HCT116 (cell line): ENCODE measurements at regions not wholly inside any gene's neighbourhood (a gene's known extent, or its start where the extent isn't known, plus 50 kb on each side); places are given as distances from the start of the nearest gene placed in this dataset.

ENCODE experiments used
- ATAC-seq: fragments of 200-7000 bp; cut with Tn5 transposase; 2 replicates; pipeline ENCODE4 v1.9.1; 2020; ENCODE audit warnings: mild to moderate bottlenecking, moderate library complexity
- BruUV-seq: library from RNA; stranded (reverse); fragments of 400-500 nt; replicated peaks from 2 replicates; lab custom pipeline; 2021; lab: Mats Ljungman, UMichigan
- CTCF ChIA-PET: fragments of 300-600 bp; sonication (Branson Sonifier 250); formaldehyde crosslinking; loops from one replicate; lab custom pipeline; 2021; ENCODE audit warnings: antibody characterized with exemption; lab: Charles Lee
- POLR2A ChIA-PET: fragments of 300-600, 350-600 bp; sonication (Branson Sonifier 250); formaldehyde crosslinking; loops from one replicate; lab custom pipeline; 2021; ENCODE audit warnings: antibody characterized with exemption; lab: Charles Lee
- RAD21 ChIA-PET, 2 experiments: fragments of 300-600 bp; sonication (Branson Sonifier 250); formaldehyde crosslinking; loops; one replicate each; lab custom pipeline; 2023; ENCODE audit warnings: low total read pairs in 2 of 2; ENCODE audit not compliant: uncharacterized antibody in 2 of 2, unreplicated experiment in 2 of 2, low non-redundant PET in 1 of 2; lab: Charles Lee
- DNase-seq: peaks from one replicate; pipeline ENCODE4 v3.0.0-alpha.2; 2010; ENCODE audit warnings: low read depth, low spot score
- H2AFZ ChIP-seq: fragments of 200-600 bp; shearing (Covaris generic), sonication (generic); 2 replicates; pipeline ENCODE4 v1.6.1; 2017; ENCODE audit warnings: low read depth, mixed run types, mixed read lengths, antibody characterized with exemption, low read length; ENCODE audit not compliant: poor library complexity, severe bottlenecking
- H3K27ac ChIP-seq: 2 replicates; pipeline ENCODE4 v1.5.1; 2012; ENCODE audit warnings: low read depth, low read length
- H3K27me3 ChIP-seq: fragments of 200-600 bp; sonication (generic); 2 replicates; pipeline ENCODE4 v1.6.1; 2016; ENCODE audit warnings: mixed run types, low read length, mixed read lengths; ENCODE audit not compliant: insufficient read depth
- H3K36me3 ChIP-seq, 2 experiments: fragments of 200-500 bp in 1 of 2; fragments of 200-600 bp in 1 of 2; sonication (Bioruptor generic) in 1 of 2; sonication (generic) in 1 of 2; 2 replicates each; pipeline versions ENCODE4 v1.5.1 to v1.6.1; 2014 to 2016; ENCODE audit warnings: low read length in 2 of 2, inconsistent platforms in 1 of 2, mixed read lengths in 1 of 2, mixed run types in 1 of 2; ENCODE audit not compliant: insufficient read depth in 2 of 2, control insufficient read depth in 1 of 2
- H3K4me1 ChIP-seq, 2 experiments: fragments of 200-600 bp in 1 of 2; sonication (generic) in 1 of 2; 2 replicates each; pipeline versions ENCODE4 v1.5.1 to v1.6.1; 2012 to 2017; ENCODE audit warnings: low read length in 2 of 2, inconsistent platforms in 1 of 2, mild to moderate bottlenecking in 1 of 2, mixed read lengths in 1 of 2, mixed run types in 1 of 2, moderate library complexity in 1 of 2; ENCODE audit not compliant: insufficient read depth in 2 of 2, control insufficient read depth in 1 of 2
- H3K4me2 ChIP-seq: fragments of 200-600 bp; sonication (generic); 2 replicates; pipeline ENCODE4 v1.6.1; 2017; ENCODE audit warnings: mixed run types, low read length, mixed read lengths
- H3K4me3 ChIP-seq, 2 experiments: fragments of 200-600 bp in 1 of 2; sonication (generic) in 1 of 2; replicated peaks in 1 of 2; 2 replicates each; pipeline ENCODE4 v1.5.1; 2011 to 2016; ENCODE audit warnings: low read length in 2 of 2, control low read depth in 1 of 2, low read depth in 1 of 2, mild to moderate bottlenecking in 1 of 2, mixed read lengths in 1 of 2, mixed run types in 1 of 2
- H3K79me2 ChIP-seq: fragments of 200-600 bp; sonication (generic); 2 replicates; pipeline ENCODE4 v1.6.1; 2017; ENCODE audit warnings: mild to moderate bottlenecking, mixed run types, low read length, moderate library complexity, mixed read lengths; ENCODE audit not compliant: insufficient read depth
- H3K9ac ChIP-seq: fragments of 200-600 bp; sonication (generic); 2 replicates; pipeline ENCODE4 v1.6.1; 2016; ENCODE audit warnings: low read length, mixed read lengths
- H3K9me2 ChIP-seq: fragments of 200-600 bp; sonication (generic), shearing (Covaris generic); 2 replicates; pipeline ENCODE4 v1.6.1; 2017; ENCODE audit warnings: mixed run types, mild to moderate bottlenecking, moderate library complexity; ENCODE audit not compliant: insufficient read depth
- H3K9me3 ChIP-seq, 2 experiments: fragments of 200-500 bp in 1 of 2; fragments of 200-600 bp in 1 of 2; sonication (Bioruptor generic) in 1 of 2; sonication (generic) in 1 of 2; 2 replicates each; pipeline ENCODE4 v1.6.1; 2014 to 2017; ENCODE audit warnings: low read length in 2 of 2, mixed read lengths in 2 of 2, inconsistent platforms in 1 of 2, low read depth in 1 of 2, mild to moderate bottlenecking in 1 of 2, mixed run types in 1 of 2, moderate library complexity in 1 of 2; ENCODE audit not compliant: control insufficient read depth in 1 of 2, insufficient read depth in 1 of 2
- H4K20me1 ChIP-seq: fragments of 200-600 bp; sonication (generic), shearing (Covaris generic); 2 replicates; pipeline ENCODE4 v1.6.1; 2017; ENCODE audit warnings: mixed run types, mild to moderate bottlenecking, moderate library complexity; ENCODE audit not compliant: insufficient read depth
- CBX3 ChIP-seq: IDR thresholded peaks from 2 replicates; pipeline ENCODE4 v1.6.1; 2012; ENCODE audit warnings: low read depth
- CEBPB ChIP-seq: IDR thresholded peaks from 2 replicates; pipeline ENCODE4 v1.6.1; 2012; ENCODE audit warnings: low read depth
- EGR1 ChIP-seq: IDR thresholded peaks from 2 replicates; pipeline ENCODE4 v1.6.1; 2012; ENCODE audit warnings: low read depth
- ELF1 ChIP-seq: IDR thresholded peaks from 2 replicates; pipeline ENCODE4 v1.6.1; 2012; ENCODE audit warnings: low read depth, borderline replicate concordance
- EZH2 ChIP-seq: fragments of 200-600 bp; sonication (generic); IDR thresholded peaks from 2 replicates; pipeline ENCODE4 v1.6.1; 2017; ENCODE audit warnings: antibody characterized with exemption, mixed run types
- EZH2phosphoT487 ChIP-seq: fragments of 200-600 bp; IDR thresholded peaks from 2 replicates; pipeline ENCODE4 v1.6.1; 2018; ENCODE audit warnings: antibody characterized with exemption, borderline replicate concordance
- FOSL1 ChIP-seq: IDR thresholded peaks from 2 replicates; pipeline ENCODE4 v1.6.1; 2012; ENCODE audit warnings: low read depth
- JUND ChIP-seq: IDR thresholded peaks from 2 replicates; pipeline ENCODE4 v1.6.1; 2012
- MAX ChIP-seq: IDR thresholded peaks from 2 replicates; pipeline ENCODE4 v1.6.1; 2012
- POLR2A ChIP-seq: IDR thresholded peaks from 2 replicates; pipeline ENCODE4 v1.7.0; 2011; ENCODE audit warnings: borderline replicate concordance; ENCODE audit not compliant: insufficient read depth, insufficient read length; ENCODE audit errors: extremely low read depth
- POLR2AphosphoS5 ChIP-seq: IDR thresholded peaks from 2 replicates; pipeline ENCODE4 v1.6.1; 2011; ENCODE audit warnings: mild to moderate bottlenecking, low read depth, low read length, moderate library complexity
- RAD21 ChIP-seq: IDR thresholded peaks from 2 replicates; pipeline ENCODE4 v1.6.1; 2012; ENCODE audit warnings: low read depth, mild to moderate bottlenecking
- SIN3A ChIP-seq: IDR thresholded peaks from 2 replicates; pipeline ENCODE4 v1.6.1; 2012; ENCODE audit warnings: low read depth
- SP1 ChIP-seq: IDR thresholded peaks from 2 replicates; pipeline ENCODE4 v1.6.1; 2012; ENCODE audit warnings: low read depth
- YY1 ChIP-seq: IDR thresholded peaks from 2 replicates; pipeline ENCODE4 v1.6.1; 2011; ENCODE audit warnings: low read length, low read depth, moderate library complexity, mild to moderate bottlenecking; ENCODE audit not compliant: insufficient replicate concordance; ENCODE audit errors: extremely low read depth
- ZFX ChIP-seq: fragments of 450-650 bp; IDR thresholded peaks from 2 replicates; pipeline ENCODE4 v1.6.1; 2017
- ZNF274 ChIP-seq: fragments of 200-500 bp; sonication (Bioruptor generic); IDR thresholded peaks from 2 replicates; pipeline ENCODE4 v1.6.1; 2014; ENCODE audit warnings: mild to moderate bottlenecking, low read depth, low read length, inconsistent platforms
- intact Hi-C: fragments of 100-400 bp; cut with micrococcal nuclease; formaldehyde crosslinking; loops from 2 replicates; pipeline ENCODE4 v1.10.0; 2022
- TF ChIP-seq, protein P1 (sequence below): IDR thresholded peaks from 2 replicates; pipeline ENCODE4 v1.6.1; 2012
- TF ChIP-seq, protein P2 (sequence below): IDR thresholded peaks from 2 replicates; pipeline ENCODE4 v1.6.1; 2012; ENCODE audit warnings: low read depth

- DNase-seq, result no peak
- Histone ChIP-seq H3K79me2 (no peaks in the 10 kb centered on the region), H3K4me2 (no peak overlapping the region), H3K4me3 (no peak overlapping the region), H3K9me2 (no peaks in the 10 kb centered on the region), H3K4me1 (no peaks in the 10 kb centered on the region; a peak in 1 of 4 replicates), H3K9me3 (no peaks in the 10 kb centered on the region), H3K27ac (no peak overlapping the region), H4K20me1 (no peaks in the 10 kb centered on the region), H3K27me3 (no peaks in the 10 kb centered on the region), H3K9ac (no peak overlapping the region), H2AFZ (no peak overlapping the region)
- CTCF ChIA-PET, result no interaction called here
- POLR2A ChIA-PET, result no interaction called here
- no peak for ATAC-seq
- RAD21 ChIA-PET, result no interaction called here
- no TSS peak for BruUV-seq
- intact Hi-C loops, result no loop called here
- TF ChIP-seq POLR2A (no peak), ZNF274 (no peak), EZH2phosphoT487 (no peak), JUND (no peak), FOSL1 (no peak), POLR2AphosphoS5 (no peak), YY1 (no peak), EGR1 (no peak), SP1 (no peak), MAX (no peak), ZFX (no peak), EZH2 (no peak), CBX3 (no peak)
- TF ChIP-seq, protein P1, sequence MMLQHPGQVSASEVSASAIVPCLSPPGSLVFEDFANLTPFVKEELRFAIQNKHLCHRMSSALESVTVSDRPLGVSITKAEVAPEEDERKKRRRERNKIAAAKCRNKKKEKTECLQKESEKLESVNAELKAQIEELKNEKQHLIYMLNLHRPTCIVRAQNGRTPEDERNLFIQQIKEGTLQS, result no peak
- TF ChIP-seq, all 23 proteins: peak for 0
- no peaks in the 10 kb centered on the region for H3K36me3 ChIP-seq
Measured at GRCh38 chr7:73931502-73931901, 70.5 kb downstream of the TMEM270 start.

DNA sequence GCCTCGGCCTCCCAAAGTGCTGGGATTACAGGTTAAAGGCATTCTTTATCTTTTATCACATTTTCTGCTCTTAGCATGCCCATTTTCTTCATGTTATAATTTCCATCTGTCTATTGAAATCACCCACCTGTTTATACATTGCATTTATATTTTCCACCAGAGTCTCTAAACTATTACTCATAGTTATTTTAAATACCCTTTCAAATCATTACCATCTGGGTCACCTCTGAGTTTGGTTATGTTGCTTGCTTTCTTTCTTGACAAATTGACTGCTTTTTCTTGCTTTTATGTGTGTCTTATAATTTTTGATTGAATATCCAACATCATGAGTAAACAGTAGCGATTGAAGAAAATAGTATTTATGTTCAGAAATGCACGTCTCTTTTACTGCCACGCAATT, 71.4 kb downstream of the TMEM270 start:
- BruUV-seq, result no TSS peak
- ChIA-PET CTCF (no interaction called here), POLR2A (no interaction called here), RAD21 (no interaction called here)
- H4K20me1 ChIP-seq, result no peaks in the 10 kb centered on the region
- no peak overlapping the region for H3K9ac ChIP-seq
- no peak for ATAC-seq
- H2AFZ ChIP-seq, result no peak overlapping the region
- no peak overlapping the region for H3K27ac ChIP-seq
- no peaks in the 10 kb centered on the region for H3K36me3 ChIP-seq
- DNase-seq, result no peak
- no peaks in the 10 kb centered on the region for H3K9me3 ChIP-seq
- H3K27me3 ChIP-seq, result no peaks in the 10 kb centered on the region
- H3K4me1 ChIP-seq, result no peaks in the 10 kb centered on the region; a peak in 1 of 4 replicates
- no peaks in the 10 kb centered on the region for H3K9me2 ChIP-seq
- no peak overlapping the region for H3K4me3 ChIP-seq
- intact Hi-C loops, result no loop called here
- no peaks in the 10 kb centered on the region for H3K79me2 ChIP-seq
- H3K4me2 ChIP-seq, result no peak overlapping the region
- TF ChIP-seq CEBPB, result no peak
- TF ChIP-seq EGR1, result no peak
- TF ChIP-seq POLR2AphosphoS5, result no peak
- no peak for TF ChIP-seq RAD21
- no peak for TF ChIP-seq CBX3
- no peak for TF ChIP-seq SIN3A
- TF ChIP-seq EZH2phosphoT487, result no peak
- TF ChIP-seq, protein P2, sequence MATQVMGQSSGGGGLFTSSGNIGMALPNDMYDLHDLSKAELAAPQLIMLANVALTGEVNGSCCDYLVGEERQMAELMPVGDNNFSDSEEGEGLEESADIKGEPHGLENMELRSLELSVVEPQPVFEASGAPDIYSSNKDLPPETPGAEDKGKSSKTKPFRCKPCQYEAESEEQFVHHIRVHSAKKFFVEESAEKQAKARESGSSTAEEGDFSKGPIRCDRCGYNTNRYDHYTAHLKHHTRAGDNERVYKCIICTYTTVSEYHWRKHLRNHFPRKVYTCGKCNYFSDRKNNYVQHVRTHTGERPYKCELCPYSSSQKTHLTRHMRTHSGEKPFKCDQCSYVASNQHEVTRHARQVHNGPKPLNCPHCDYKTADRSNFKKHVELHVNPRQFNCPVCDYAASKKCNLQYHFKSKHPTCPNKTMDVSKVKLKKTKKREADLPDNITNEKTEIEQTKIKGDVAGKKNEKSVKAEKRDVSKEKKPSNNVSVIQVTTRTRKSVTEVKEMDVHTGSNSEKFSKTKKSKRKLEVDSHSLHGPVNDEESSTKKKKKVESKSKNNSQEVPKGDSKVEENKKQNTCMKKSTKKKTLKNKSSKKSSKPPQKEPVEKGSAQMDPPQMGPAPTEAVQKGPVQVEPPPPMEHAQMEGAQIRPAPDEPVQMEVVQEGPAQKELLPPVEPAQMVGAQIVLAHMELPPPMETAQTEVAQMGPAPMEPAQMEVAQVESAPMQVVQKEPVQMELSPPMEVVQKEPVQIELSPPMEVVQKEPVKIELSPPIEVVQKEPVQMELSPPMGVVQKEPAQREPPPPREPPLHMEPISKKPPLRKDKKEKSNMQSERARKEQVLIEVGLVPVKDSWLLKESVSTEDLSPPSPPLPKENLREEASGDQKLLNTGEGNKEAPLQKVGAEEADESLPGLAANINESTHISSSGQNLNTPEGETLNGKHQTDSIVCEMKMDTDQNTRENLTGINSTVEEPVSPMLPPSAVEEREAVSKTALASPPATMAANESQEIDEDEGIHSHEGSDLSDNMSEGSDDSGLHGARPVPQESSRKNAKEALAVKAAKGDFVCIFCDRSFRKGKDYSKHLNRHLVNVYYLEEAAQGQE, result no peak
- no peak for TF ChIP-seq ELF1
- no peak for TF ChIP-seq ZNF274
- no peak for TF ChIP-seq FOSL1
